Heart left ventricle (tissue), 16 donors: ENCODE measurements at regions not wholly inside any gene's neighbourhood (a gene's known extent, or its start where the extent isn't known, plus 50 kb on each side); places are given as distances from the start of the nearest gene placed in this dataset.

Experiments
- ATAC-seq, 4 donors: fragments of 200-7000 bp; cut with Tn5 transposase; one replicate each; pipeline ENCODE4 v1.9.1; 2020 to 2022; ENCODE audit warnings: moderate library complexity in 4 of 4, mild to moderate bottlenecking in 3 of 4, moderate number of reproducible peaks in 1 of 4
- DNase-seq, 5 donors: peaks; one replicate each; pipeline ENCODE4 v3.0.0-alpha.2; 2020
- H3K27ac ChIP-seq, 12 donors: fragments of 200-600 bp; sonication (generic) in 4 of 12; one replicate each; pipeline versions ENCODE4 v1.5.0 to v1.8.0; 2016 to 2022; ENCODE audit warnings: mild to moderate bottlenecking in 2 of 12
- H3K27me3 ChIP-seq, 9 donors: fragments of 200-600 bp; sonication (generic) in 2 of 9; one replicate each; pipeline versions ENCODE4 v1.5.1 to v1.8.0; 2016 to 2022; ENCODE audit warnings: mild to moderate bottlenecking in 3 of 9
- H3K36me3 ChIP-seq, 9 donors: fragments of 200-600 bp; sonication (generic) in 2 of 9; one replicate each; pipeline versions ENCODE4 v1.5.0 to v1.8.0; 2018 to 2022; ENCODE audit warnings: mild to moderate bottlenecking in 2 of 9
- H3K4me1 ChIP-seq, 12 donors: fragments of 200-600 bp; sonication (generic) in 4 of 12; one replicate each; pipeline versions ENCODE4 v1.5.0 to v1.8.0; 2016 to 2022; ENCODE audit warnings: mild to moderate bottlenecking in 3 of 12
- H3K4me3 ChIP-seq, 12 donors: fragments of 200-600 bp; sonication (generic) in 4 of 12; one replicate each; pipeline versions ENCODE4 v1.5.0 to v1.8.0; 2017 to 2022; ENCODE audit warnings: mild to moderate bottlenecking in 9 of 12, moderate library complexity in 4 of 12
- H3K9me3 ChIP-seq, 12 donors: fragments of 200-600 bp; sonication (generic) in 4 of 12; one replicate each; pipeline versions ENCODE4 v1.5.0 to v1.8.0; 2016 to 2022; ENCODE audit warnings: mild to moderate bottlenecking in 1 of 12
- POLR2A ChIP-seq, 2 donors: fragments of 450-650 bp; IDR thresholded peaks; one replicate each; pipeline ENCODE4 v1.6.1; 2017; ENCODE audit warnings: antibody characterized with exemption in 2 of 2, mild to moderate bottlenecking in 2 of 2, moderate library complexity in 2 of 2
- WGBS, 4 donors: extraction: QIAGEN DNeasy Blood & Tissue Kit in 2 of 4; methylation state at CpG; one replicate each; pipeline versions ENCODE4 v1.1.5 to v1.1.7; 2013 to 2018; 5-methylcytosine and 5-hydroxymethylcytosine counted together
- intact Hi-C, 10 donors: fragments of 100-400 bp; cut with DNase I; formaldehyde crosslinking; loops; one replicate each; pipeline versions ENCODE4 v1.11.1 to v1.14.2; 2022
- TF ChIP-seq, protein P1 (sequence below), 12 donors: fragments of 200-600 bp; sonication (generic) in 4 of 12; IDR thresholded peaks; one replicate each; pipeline versions ENCODE4 v1.5.0 to v1.8.0; 2018 to 2022; ENCODE audit warnings: antibody characterized with exemption in 12 of 12, mild to moderate bottlenecking in 5 of 12
- donor health status: ischemic (EF 13 %, LVEDD 7.1; RV severe dilation, severe dysfunction).
- donor health status: healthy with polysubstance abuse.
- donor health status: DM: no; HTN: yes; CAD: no.
- donor health status: DM: no; HTN: no; CAD: no.
- donor health status: ischemic (EF 25% LVEDD 6.9; RV normal size, moderate dysfunction).
- donor health status: ischemic (EF 25% LVEDD 5.7; RV mildly dilated, moderate dysfunction).
- donor health status: healthy.
- donor health status: DM: yes; HTN: yes; CAD: no.
- donor health status: ischemic (EF 35%, LVEDD 5.7; RV mildly dilated, moderate dysfunction).
- donor health status: nonischemic (EF 11% LVEDD 7.7; RV severe dilation, severe dysfunction).
- donor health status: DM: yes; HTN: yes; CAD: no.
- donor health status: PGD.
- donor health status: ischemic (EF 29% LVEDD 5.4; RV normal size, mild dysfunction).
- donor health status: nonischemic (EF 23%, LVEDD 6.1; RV moderate dilation, normal function).

DNA sequence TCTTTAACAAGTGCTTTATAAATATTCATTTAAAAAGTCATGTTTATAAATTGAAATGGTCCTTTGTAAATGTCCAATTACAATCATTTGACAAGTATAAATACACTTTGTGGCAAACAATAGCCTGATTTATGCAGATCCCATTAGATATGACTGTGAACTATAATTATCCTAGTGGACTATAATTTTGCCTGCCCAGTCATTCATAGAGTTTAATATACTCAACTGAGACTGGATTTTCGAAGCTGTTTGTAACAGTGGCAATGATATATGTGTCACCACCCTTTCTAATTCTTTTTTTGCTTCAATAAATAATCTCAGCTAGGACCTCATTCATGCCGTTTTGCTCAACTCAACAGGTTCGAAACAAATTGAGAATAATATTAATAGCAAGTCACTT, 732.0 kb downstream of the PCDH18 start:
- intact Hi-C loops, result no loop called here
- no peak overlapping the region for H3K4me3 ChIP-seq
- H3K27ac ChIP-seq, result no peak overlapping the region
- WGBS, 4 donors, result 76 to 82% (median 78%) methylated on average over 3 of the region's 3 CpGs
- DNase-seq (no peak), ATAC-seq (no peak)
- H3K36me3 ChIP-seq, result no peaks in the 10 kb centered on the region
- peaks cover 0 to 5% (median 0%) of the 10 kb centered on the region in 12 donors for H3K9me3 ChIP-seq
- H3K27me3 ChIP-seq, result no peaks in the 10 kb centered on the region
- TF ChIP-seq POLR2A (IDR thresholded peaks at IDR 0.05), result no peak
- TF ChIP-seq, protein P1, sequence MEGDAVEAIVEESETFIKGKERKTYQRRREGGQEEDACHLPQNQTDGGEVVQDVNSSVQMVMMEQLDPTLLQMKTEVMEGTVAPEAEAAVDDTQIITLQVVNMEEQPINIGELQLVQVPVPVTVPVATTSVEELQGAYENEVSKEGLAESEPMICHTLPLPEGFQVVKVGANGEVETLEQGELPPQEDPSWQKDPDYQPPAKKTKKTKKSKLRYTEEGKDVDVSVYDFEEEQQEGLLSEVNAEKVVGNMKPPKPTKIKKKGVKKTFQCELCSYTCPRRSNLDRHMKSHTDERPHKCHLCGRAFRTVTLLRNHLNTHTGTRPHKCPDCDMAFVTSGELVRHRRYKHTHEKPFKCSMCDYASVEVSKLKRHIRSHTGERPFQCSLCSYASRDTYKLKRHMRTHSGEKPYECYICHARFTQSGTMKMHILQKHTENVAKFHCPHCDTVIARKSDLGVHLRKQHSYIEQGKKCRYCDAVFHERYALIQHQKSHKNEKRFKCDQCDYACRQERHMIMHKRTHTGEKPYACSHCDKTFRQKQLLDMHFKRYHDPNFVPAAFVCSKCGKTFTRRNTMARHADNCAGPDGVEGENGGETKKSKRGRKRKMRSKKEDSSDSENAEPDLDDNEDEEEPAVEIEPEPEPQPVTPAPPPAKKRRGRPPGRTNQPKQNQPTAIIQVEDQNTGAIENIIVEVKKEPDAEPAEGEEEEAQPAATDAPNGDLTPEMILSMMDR (IDR thresholded peaks at IDR 0.05), result no peak
- no peaks in the 10 kb centered on the region for H3K4me1 ChIP-seq

DNA sequence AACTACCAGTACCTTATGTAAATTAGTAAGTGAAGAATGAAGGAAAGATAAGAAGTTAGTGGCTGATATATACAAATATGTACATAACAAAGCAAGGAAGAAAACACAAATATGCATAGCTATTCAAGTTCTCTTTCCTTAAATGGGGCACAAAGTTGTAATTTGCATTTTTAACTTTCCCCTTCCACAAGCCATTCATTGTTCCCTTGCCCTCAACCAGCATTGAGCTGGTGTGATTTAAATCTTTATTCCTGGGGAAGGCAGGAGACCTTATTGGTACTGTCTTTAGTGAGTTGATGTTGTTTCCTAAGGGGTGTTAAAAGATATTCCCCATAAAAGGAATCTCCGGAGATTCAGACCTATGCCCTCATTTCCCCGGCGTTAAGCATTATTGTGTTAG, 735.3 kb downstream of the PCDH18 start:
- ATAC-seq, result no peak
- 73 to 90% (median 79%) methylated on average over 3 of the region's 3 CpGs for WGBS, 4 donors
- intact Hi-C loops, result no loop called here

DNA sequence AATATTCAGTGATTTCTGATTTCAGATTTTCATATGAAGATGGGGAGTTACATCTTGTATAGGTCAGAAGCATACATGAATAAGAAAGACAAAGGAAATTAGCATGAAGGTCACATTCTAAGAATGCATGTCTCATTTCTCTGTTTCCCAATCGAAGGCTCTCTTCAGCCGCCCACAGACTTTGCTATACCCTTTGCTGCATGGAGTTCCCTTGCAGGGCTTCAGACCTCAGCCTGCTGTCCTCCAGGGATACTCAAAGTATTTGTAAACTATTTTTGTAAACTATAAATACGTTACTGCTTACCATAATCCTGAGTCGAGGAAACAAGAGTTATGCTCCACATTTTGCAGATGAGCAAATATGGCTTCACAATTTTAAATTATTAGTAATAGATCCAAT, 738.4 kb downstream of the PCDH18 start:
- no peaks in the 10 kb centered on the region for H3K27me3 ChIP-seq
- H3K27ac ChIP-seq, result no peak overlapping the region
- H3K9me3 ChIP-seq, result no peaks in the 10 kb centered on the region
- WGBS, 4 donors, result 64 to 74% (median 72%) methylated on average over 4 of the region's 4 CpGs
- ATAC-seq (no peak), DNase-seq (no peak)
- H3K36me3 ChIP-seq, result no peaks in the 10 kb centered on the region
- H3K4me1 ChIP-seq, result no peaks in the 10 kb centered on the region
- TF ChIP-seq, protein P1 (IDR thresholded peaks at IDR 0.05), result no peak
- no peak for TF ChIP-seq POLR2A (IDR thresholded peaks at IDR 0.05)
- no peak overlapping the region for H3K4me3 ChIP-seq
- intact Hi-C loops, result no loop called here

More for the DNA sequence above, 735.3 kb downstream of the PCDH18 start:
- Histone ChIP-seq H3K36me3 (no peaks in the 10 kb centered on the region), H3K4me1 (no peaks in the 10 kb centered on the region), H3K9me3 (no peaks in the 10 kb centered on the region), H3K27me3 (no peaks in the 10 kb centered on the region), H3K4me3 (no peak overlapping the region), H3K27ac (no peak overlapping the region)
- no peak for DNase-seq
- no peak for TF ChIP-seq POLR2A (IDR thresholded peaks at IDR 0.05)
- TF ChIP-seq, protein P1 (IDR thresholded peaks at IDR 0.05), result no peak

DNA sequence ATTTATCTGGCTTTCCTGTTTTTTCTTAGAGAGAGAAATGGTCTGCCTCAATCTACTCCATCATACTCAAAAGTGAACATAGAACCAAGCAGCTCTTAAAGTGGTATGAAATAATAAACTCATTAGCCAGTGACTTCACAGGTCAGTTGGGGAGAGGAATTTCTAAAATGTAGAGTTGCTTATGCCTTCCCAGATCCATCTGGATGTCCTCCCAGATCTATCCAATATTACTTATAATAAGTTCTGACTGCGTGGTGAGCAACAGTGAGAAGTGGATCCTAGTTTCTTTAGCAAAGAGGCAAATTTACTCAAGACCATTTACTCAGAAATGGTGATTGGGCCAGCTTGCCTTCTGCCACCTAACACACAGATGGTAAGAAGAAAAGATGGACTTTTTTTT, 748.0 kb downstream of the PCDH18 start:
- Histone ChIP-seq H3K36me3 (no peaks in the 10 kb centered on the region), H3K27me3 (no peaks in the 10 kb centered on the region), H3K9me3 (peaks cover 0 to 6% (median 0%) of the 10 kb centered on the region in 12 donors), H3K4me1 (no peaks in the 10 kb centered on the region), H3K4me3 (no peak overlapping the region), H3K27ac (no peak overlapping the region)
- TF ChIP-seq, protein P1 (IDR thresholded peaks at IDR 0.05), result no peak
- TF ChIP-seq POLR2A (IDR thresholded peaks at IDR 0.05), result no peak
- intact Hi-C loops, result no loop called here
- no peak for ATAC-seq
- no peak for DNase-seq
- 70 to 82% (median 73%) methylated on average over 1 of the region's 1 CpG for WGBS, 4 donors
